ENCODE measurements at regions not wholly inside any gene's neighbourhood (a gene's known extent, or its start where the extent isn't known, plus 50 kb on each side); places are given as distances from the start of the nearest gene placed in this dataset.
A peak's percentile ranks its signal among the peaks of the same experiment; 100 is the strongest.

- no peak for DNase-seq (ENCODE audit: low spot score in 2 of 2)
- WGBS, 2 donors: 68 to 74% methylated on average over 10 of the region's 10 CpGs
Observed at GRCh38 chr2:237159006-237159911, 73.6 kb downstream of the COPS8 start.

GRCh38 chr2:237160271-237160919 is 74.7 kb downstream of the COPS8 start:
- Histone ChIP-seq H3K27ac (peak overlapping the region; percentile 37 to 88 (median 74)), H3K4me1 (peaks cover 0 to 26% (median 0%) of the 10 kb centered on the region in 4 donors), H3K27me3 (no peaks in the 10 kb centered on the region), H3K4me3 (no peak overlapping the region), H3K36me3 (no peaks in the 10 kb centered on the region), H3K9me3 (no peaks in the 10 kb centered on the region)
- WGBS, 2 donors: 72 to 83% methylated on average over 9 of the region's 9 CpGs
- TF ChIP-seq CTCF (IDR thresholded peaks at IDR 0.05) (peak in 1 of 5 experiments; percentile 35), POLR2A (IDR thresholded peaks at IDR 0.05) (no peak), EP300 (IDR thresholded peaks at IDR 0.05) (no peak)
- no peak for DNase-seq (ENCODE audit: low spot score in 2 of 2)

More at GRCh38 chr2:237159006-237159911, 73.6 kb downstream of the COPS8 start:
- no peak overlapping the region for H3K4me3 ChIP-seq
- H3K27ac ChIP-seq: peak overlapping the region; percentile 27 to 88 (median 60)
- H3K4me1 ChIP-seq: peaks cover 0 to 26% (median 0%) of the 10 kb centered on the region in 4 donors
- H3K27me3 ChIP-seq: no peaks in the 10 kb centered on the region
- no peak for TF ChIP-seq CTCF (IDR thresholded peaks at IDR 0.05)
- peak in 1 of 2 donors; percentile 62 for TF ChIP-seq EP300 (IDR thresholded peaks at IDR 0.05)
- no peaks in the 10 kb centered on the region for H3K9me3 ChIP-seq
- no peaks in the 10 kb centered on the region for H3K36me3 ChIP-seq

- no peaks in the 10 kb centered on the region for H3K36me3 ChIP-seq
- no peak overlapping the region for H3K4me3 ChIP-seq
- peak; percentile 38 to 76 for DNase-seq (ENCODE audit: low spot score in 2 of 2)
- peak overlapping the region; percentile 54 to 88 (median 74) for H3K27ac ChIP-seq
- no peaks in the 10 kb centered on the region for H3K9me3 ChIP-seq
- peaks cover 0 to 25% (median 0%) of the 10 kb centered on the region in 4 donors for H3K4me1 ChIP-seq
- no peaks in the 10 kb centered on the region for H3K27me3 ChIP-seq
- 57 to 71% methylated on average over 5 of the region's 5 CpGs for WGBS, 2 donors
- TF ChIP-seq POLR2A (IDR thresholded peaks at IDR 0.05) (no peak), EP300 (IDR thresholded peaks at IDR 0.05) (peak; percentile 10 to 87)
Observed at GRCh38 chr2:237161189-237161588, 75.5 kb downstream of the COPS8 start.

GRCh38 chr2:237162959-237163358 is 77.3 kb downstream of the COPS8 start:
- TF ChIP-seq CTCF (IDR thresholded peaks at IDR 0.05): no peak
- no peak for TF ChIP-seq EP300 (IDR thresholded peaks at IDR 0.05)
- TF ChIP-seq POLR2A (IDR thresholded peaks at IDR 0.05): no peak
- 67 to 74% methylated on average over 5 of the region's 5 CpGs for whole genome bisulfite sequencing, 2 donors
- H3K27ac ChIP-seq: peak overlapping the region in 1 of 4 donors; percentile 32

GRCh38 chr2:237164474-237165042 is 78.9 kb downstream of the COPS8 start:
- H3K27me3 ChIP-seq: no peaks in the 10 kb centered on the region
- WGBS, 2 donors: 77 to 81% methylated on average over 10 of the region's 10 CpGs
- no peak overlapping the region for H3K4me3 ChIP-seq
- H3K9me3 ChIP-seq: peaks cover 0 to 4% (median 0%) of the 10 kb centered on the region in 4 donors
- H3K27ac ChIP-seq: no peak overlapping the region
- no peaks in the 10 kb centered on the region for H3K36me3 ChIP-seq
- TF ChIP-seq EP300 (IDR thresholded peaks at IDR 0.05): no peak
- peaks cover 0 to 8% (median 0%) of the 10 kb centered on the region in 4 donors for H3K4me1 ChIP-seq
- DNase-seq (ENCODE audit: low spot score in 2 of 2): no peak

More at GRCh38 chr2:237162959-237163358, 77.3 kb downstream of the COPS8 start:
- H3K36me3 ChIP-seq: no peaks in the 10 kb centered on the region
- no peaks in the 10 kb centered on the region for H3K27me3 ChIP-seq
- H3K4me1 ChIP-seq: peaks cover 0 to 11% (median 0%) of the 10 kb centered on the region in 4 donors
- DNase-seq (ENCODE audit: low spot score in 2 of 2): no peak
- H3K9me3 ChIP-seq: no peaks in the 10 kb centered on the region
- no peak overlapping the region for H3K4me3 ChIP-seq
